ENCODE measurements at regions not wholly inside any gene's neighbourhood (a gene's known extent, or its start where the extent isn't known, plus 50 kb on each side); places are given as distances from the start of the nearest gene placed in this dataset.

DNA sequence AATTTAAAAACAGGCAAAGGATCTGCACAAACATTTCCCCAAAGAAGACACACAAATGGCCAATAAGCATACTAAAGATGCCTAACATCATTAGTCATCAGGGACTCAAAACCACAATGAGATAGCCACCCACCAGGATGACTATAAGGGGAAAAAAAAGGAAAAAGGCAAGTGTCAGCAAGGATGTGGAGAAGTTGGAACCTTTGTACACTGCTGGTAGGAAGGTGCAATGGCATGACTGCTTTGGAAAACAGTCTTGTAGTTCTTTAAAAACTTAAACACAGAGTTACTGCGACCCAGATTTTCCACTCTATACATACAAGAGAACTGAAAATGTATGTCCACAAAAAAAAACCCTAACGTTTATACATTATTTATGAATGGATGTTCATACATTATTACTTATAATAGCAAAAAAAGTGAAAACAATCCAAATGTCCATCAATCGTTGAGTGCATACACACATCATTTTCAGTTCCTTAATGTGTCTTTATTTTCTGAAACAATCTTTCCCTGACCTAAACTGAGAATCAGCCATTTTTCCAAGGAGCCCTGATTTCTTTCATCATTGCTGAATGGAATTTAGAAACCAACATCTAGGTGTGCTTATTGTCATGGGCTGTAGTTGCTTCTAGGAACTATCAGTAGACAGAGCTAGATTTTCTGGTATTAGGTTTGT lies 64.7 kb upstream of the TLK1 start:
- TF ChIP-seq, protein P1, sequence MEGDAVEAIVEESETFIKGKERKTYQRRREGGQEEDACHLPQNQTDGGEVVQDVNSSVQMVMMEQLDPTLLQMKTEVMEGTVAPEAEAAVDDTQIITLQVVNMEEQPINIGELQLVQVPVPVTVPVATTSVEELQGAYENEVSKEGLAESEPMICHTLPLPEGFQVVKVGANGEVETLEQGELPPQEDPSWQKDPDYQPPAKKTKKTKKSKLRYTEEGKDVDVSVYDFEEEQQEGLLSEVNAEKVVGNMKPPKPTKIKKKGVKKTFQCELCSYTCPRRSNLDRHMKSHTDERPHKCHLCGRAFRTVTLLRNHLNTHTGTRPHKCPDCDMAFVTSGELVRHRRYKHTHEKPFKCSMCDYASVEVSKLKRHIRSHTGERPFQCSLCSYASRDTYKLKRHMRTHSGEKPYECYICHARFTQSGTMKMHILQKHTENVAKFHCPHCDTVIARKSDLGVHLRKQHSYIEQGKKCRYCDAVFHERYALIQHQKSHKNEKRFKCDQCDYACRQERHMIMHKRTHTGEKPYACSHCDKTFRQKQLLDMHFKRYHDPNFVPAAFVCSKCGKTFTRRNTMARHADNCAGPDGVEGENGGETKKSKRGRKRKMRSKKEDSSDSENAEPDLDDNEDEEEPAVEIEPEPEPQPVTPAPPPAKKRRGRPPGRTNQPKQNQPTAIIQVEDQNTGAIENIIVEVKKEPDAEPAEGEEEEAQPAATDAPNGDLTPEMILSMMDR (IDR thresholded peaks at IDR 0.05; ENCODE audit: poor library complexity), result no peak
- TF ChIP-seq EZH2phosphoT487 (IDR thresholded peaks at IDR 0.05; ENCODE audit: low read depth, severe bottlenecking, unreplicated experiment), result no peak
